HG02852 (cell line): ENCODE measurements at regions not wholly inside any gene's neighbourhood (a gene's known extent, or its start where the extent isn't known, plus 50 kb on each side); places are given as distances from the start of the nearest gene placed in this dataset.
"Not testable (repeated sequence)": the region's sequence is repeated elsewhere in the genome, so short reads cannot be mapped to it uniquely, and the experiment has no call there.

Experiments used
- ATAC-seq: cut with Tn5 transposase; IDR thresholded peaks from one replicate; pipeline ENCODE4 v1.9.1; 2021; ENCODE audit warnings: mild to moderate bottlenecking, moderate library complexity; ENCODE audit not compliant: unreplicated experiment

- ATAC-seq: no peak
Observed at GRCh38 chr10:55782181-55782580, 578.9 kb downstream of the ZWINT start.

GRCh38 chr10:55766212-55766611 lies 594.8 kb downstream of the ZWINT start:
- no peak for ATAC-seq

- no peak for ATAC-seq
Observed at GRCh38 chr10:55750458-55750857, 610.6 kb downstream of the ZWINT start.

GRCh38 chr10:55747244-55747643 lies 613.8 kb downstream of the ZWINT start:
- no peak for ATAC-seq

- ATAC-seq: no peak
Observed at GRCh38 chr10:55746002-55746401, 615.1 kb downstream of the ZWINT start.

- ATAC-seq: no peak
Observed at GRCh38 chr10:55742487-55742886, 618.6 kb downstream of the ZWINT start.

- ATAC-seq: peak; percentile 67
Observed at GRCh38 chr10:55740767-55741166, 620.3 kb downstream of the ZWINT start.

GRCh38 chr10:55740110-55740509 lies 620.9 kb downstream of the ZWINT start:
- ATAC-seq: no peak

- ATAC-seq: no peak
Observed at GRCh38 chr10:55734112-55734511, 626.9 kb downstream of the ZWINT start.

GRCh38 chr10:55704950-55705349 lies 656.1 kb downstream of the ZWINT start:
- ATAC-seq: no peak

- no peak for ATAC-seq
Observed at GRCh38 chr10:55668326-55668922, 692.6 kb downstream of the ZWINT start.

GRCh38 chr10:55653531-55653930 lies 707.5 kb downstream of the ZWINT start:
- no peak for ATAC-seq

GRCh38 chr10:55641601-55642000 lies 719.5 kb downstream of the ZWINT start:
- ATAC-seq: peak; percentile 75

- ATAC-seq: peak; percentile 90
Observed at GRCh38 chr10:55631071-55631654, 729.9 kb downstream of the ZWINT start.

- ATAC-seq: no peak
Observed at GRCh38 chr10:55630491-55631056, 730.5 kb downstream of the ZWINT start.

- no peak for ATAC-seq
Observed at GRCh38 chr10:55629793-55630490, 731.1 kb downstream of the ZWINT start.

GRCh38 chr10:55628260-55628701 lies 732.8 kb downstream of the ZWINT start:
- ATAC-seq: no peak

GRCh38 chr10:55627501-55628051 lies 733.5 kb downstream of the ZWINT start:
- no peak for ATAC-seq

- ATAC-seq: not testable (repeated sequence)
Observed at GRCh38 chr10:55601690-55602478, 759.2 kb downstream of the ZWINT start.

GRCh38 chr10:55551603-55552002 lies 750.6 kb upstream of the PCDH15 start:
- ATAC-seq: no peak

- no peak for ATAC-seq
Observed at GRCh38 chr10:55550236-55550635, 749.2 kb upstream of the PCDH15 start.
